PC-3 (cell line): ENCODE measurements at regions not wholly inside any gene's neighbourhood (a gene's known extent, or its start where the extent isn't known, plus 50 kb on each side); places are given as distances from the start of the nearest gene placed in this dataset.

Experiments used
- CTCF ChIP-seq: fragments of 300-600 bp; sonication (generic); conservative IDR thresholded peaks from 2 replicates; pipeline ENCODE4 v1.5.1; 2017; ENCODE audit warnings: antibody characterized with exemption, low read depth, mild to moderate bottlenecking, low read length
- EZH2 ChIP-seq: fragments of 300-600 bp; sonication (generic); IDR thresholded peaks from one replicate; pipeline ENCODE4 v1.6.1; 2017; ENCODE audit warnings: antibody characterized with exemption, mild to moderate bottlenecking, low read length; ENCODE audit not compliant: unreplicated experiment

- TF ChIP-seq EZH2 (no peak), CTCF (no peak)
Observed at GRCh38 chr1:234980645-234981396, 147.8 kb downstream of the TOMM20 start.
